Left ventricle myocardium inferior (tissue), 1 donor: ENCODE measurements at regions not wholly inside any gene's neighbourhood (a gene's known extent, or its start where the extent isn't known, plus 50 kb on each side); places are given as distances from the start of the nearest gene placed in this dataset.
"Not testable (repeated sequence)": the region's sequence is repeated elsewhere in the genome, so short reads cannot be mapped to it uniquely, and the experiment has no call there.

Experiments
- DNase-seq: peaks from one replicate; pipeline ENCODE4 v3.0.0-alpha.2; 2020
- H3K27ac ChIP-seq: fragments of 200-600 bp; replicated peaks from 2 replicates; pipeline ENCODE4 v1.8.0; 2021
- H3K27me3 ChIP-seq: fragments of 200-600 bp; 2 replicates; pipeline ENCODE4 v1.8.0; 2021; ENCODE audit warnings: low read depth
- H3K36me3 ChIP-seq: fragments of 200-600 bp; 2 replicates; pipeline ENCODE4 v1.8.0; 2021
- H3K4me1 ChIP-seq: fragments of 200-600 bp; 2 replicates; pipeline ENCODE4 v1.8.0; 2021
- H3K4me3 ChIP-seq: fragments of 200-600 bp; 2 replicates; pipeline ENCODE4 v1.8.0; 2021; ENCODE audit warnings: mild to moderate bottlenecking, moderate library complexity
- H3K9me3 ChIP-seq: fragments of 200-600 bp; replicated peaks from 2 replicates; pipeline ENCODE4 v1.8.0; 2021
- CTCF ChIP-seq: fragments of 200-600 bp; IDR thresholded peaks from 2 replicates; pipeline ENCODE4 v1.8.0; 2021; ENCODE audit warnings: antibody characterized with exemption, mild to moderate bottlenecking, borderline replicate concordance
- intact Hi-C: fragments of 100-400 bp; cut with micrococcal nuclease; formaldehyde crosslinking; loops from one replicate; pipeline ENCODE4 v1.11.0; 2022
- donor health status: DM: no; HTN: yes; CAD: no; lungs with severe emphysema.

GRCh38 chr4:1550122-1551070 is 133.7 kb downstream of the FAM53A start:
- no peak overlapping the region for H3K27ac ChIP-seq
- peaks cover 16% of the 10 kb centered on the region for H3K4me1 ChIP-seq
- no peaks in the 10 kb centered on the region for H3K9me3 ChIP-seq
- H3K4me3 ChIP-seq: no peak overlapping the region
- H3K36me3 ChIP-seq: no peaks in the 10 kb centered on the region
- intact Hi-C loops: no loop called here
- H3K27me3 ChIP-seq: peaks cover 59% of the 10 kb centered on the region
- TF ChIP-seq CTCF: no peak
- DNase-seq: no peak

- peak overlapping the region; percentile 82 for H3K27ac ChIP-seq
- H3K9me3 ChIP-seq: no peaks in the 10 kb centered on the region
- intact Hi-C loops: no loop called here
- TF ChIP-seq CTCF: no peak
- DNase-seq: no peak
- peaks cover 56% of the 10 kb centered on the region for H3K27me3 ChIP-seq
- H3K4me3 ChIP-seq: peak overlapping the region; percentile 52
- H3K4me1 ChIP-seq: peaks cover 16% of the 10 kb centered on the region
- H3K36me3 ChIP-seq: no peaks in the 10 kb centered on the region
Measured at GRCh38 chr4:1549638-1550035, 134.5 kb downstream of the FAM53A start.

GRCh38 chr4:1548827-1549637 is 135.1 kb downstream of the FAM53A start:
- Histone ChIP-seq H3K4me3 (peak overlapping the region; percentile 52), H3K27me3 (peaks cover 51% of the 10 kb centered on the region), H3K27ac (peak overlapping the region; percentile 82), H3K4me1 (peaks cover 16% of the 10 kb centered on the region)
- H3K9me3 ChIP-seq, DNase-seq, intact Hi-C loops, H3K36me3 ChIP-seq: not testable (repeated sequence)
- TF ChIP-seq CTCF: peak; percentile 97

GRCh38 chr4:1547856-1548826 is 136.0 kb downstream of the FAM53A start:
- TF ChIP-seq CTCF: no peak
- peak; percentile 62 for DNase-seq
- peak overlapping the region; percentile 82 for H3K27ac ChIP-seq
- H3K36me3 ChIP-seq: no peaks in the 10 kb centered on the region
- H3K4me3 ChIP-seq: peak overlapping the region; percentile 52
- no peaks in the 10 kb centered on the region for H3K9me3 ChIP-seq
- H3K4me1 ChIP-seq: peaks cover 16% of the 10 kb centered on the region
- intact Hi-C loops: no loop called here
- peaks cover 42% of the 10 kb centered on the region for H3K27me3 ChIP-seq
